Activated CD8-positive, alpha-beta memory T cell treated with anti-CD3 and anti-CD28 coated beads for 36 hours (primary cell): ENCODE measurements at regions not wholly inside any gene's neighbourhood (a gene's known extent, or its start where the extent isn't known, plus 50 kb on each side); places are given as distances from the start of the nearest gene placed in this dataset.
"Not testable (repeated sequence)": the region's sequence is repeated elsewhere in the genome, so short reads cannot be mapped to it uniquely, and the experiment has no call there.

Source experiments
- CTCF ChIA-PET: fragments of 350-600 bp; sonication (Branson Sonifier 250); formaldehyde crosslinking; loops from one replicate; lab custom pipeline; 2021; ENCODE audit warnings: antibody characterized with exemption; lab: Charles Lee
- POLR2A ChIA-PET: fragments of 350-600 bp; sonication (Branson Sonifier 250); formaldehyde crosslinking; loops from one replicate; lab custom pipeline; 2021; ENCODE audit warnings: antibody characterized with exemption; lab: Charles Lee

DNA sequence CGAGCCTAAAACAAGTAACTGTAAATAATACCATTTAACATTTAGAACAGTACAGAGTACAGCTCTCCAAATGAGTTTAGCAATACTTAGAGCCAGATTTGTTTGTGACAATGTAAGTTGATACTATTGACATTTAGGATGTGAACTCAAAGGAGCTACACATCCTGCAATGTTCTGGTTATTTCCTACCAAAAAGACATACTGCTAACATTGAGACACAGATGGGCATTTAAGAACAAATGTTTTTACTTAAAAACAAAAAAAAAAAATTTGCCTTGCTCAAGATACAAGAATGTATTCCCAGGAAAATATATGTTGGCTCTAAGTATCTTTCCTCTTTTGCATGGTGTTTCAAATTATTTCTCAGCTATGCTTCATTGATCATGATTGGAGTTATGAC is 1464.8 kb upstream of the PRMT6 start:
- POLR2A ChIA-PET = no interaction called here
- CTCF ChIA-PET = no interaction called here

DNA sequence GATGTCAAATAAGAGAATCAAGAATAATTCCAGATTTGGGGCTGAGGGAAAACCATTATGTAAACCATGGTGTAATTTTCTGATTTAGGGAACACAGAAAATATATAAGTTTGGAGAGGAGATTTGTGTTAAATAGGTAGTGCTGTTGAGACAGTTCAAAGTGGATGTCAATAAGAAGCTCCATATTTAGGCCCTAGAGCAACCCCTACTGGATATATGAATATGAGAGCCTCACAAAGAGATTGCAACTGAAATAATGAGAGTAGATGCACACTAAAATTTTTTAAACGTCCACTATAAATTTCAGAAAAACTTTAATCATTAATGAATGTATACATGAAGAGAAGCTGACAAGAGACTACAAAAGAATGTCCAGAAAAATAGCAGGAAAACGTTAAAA is 1447.8 kb upstream of the PRMT6 start:
- CTCF ChIA-PET = no interaction called here
- POLR2A ChIA-PET = no interaction called here

DNA sequence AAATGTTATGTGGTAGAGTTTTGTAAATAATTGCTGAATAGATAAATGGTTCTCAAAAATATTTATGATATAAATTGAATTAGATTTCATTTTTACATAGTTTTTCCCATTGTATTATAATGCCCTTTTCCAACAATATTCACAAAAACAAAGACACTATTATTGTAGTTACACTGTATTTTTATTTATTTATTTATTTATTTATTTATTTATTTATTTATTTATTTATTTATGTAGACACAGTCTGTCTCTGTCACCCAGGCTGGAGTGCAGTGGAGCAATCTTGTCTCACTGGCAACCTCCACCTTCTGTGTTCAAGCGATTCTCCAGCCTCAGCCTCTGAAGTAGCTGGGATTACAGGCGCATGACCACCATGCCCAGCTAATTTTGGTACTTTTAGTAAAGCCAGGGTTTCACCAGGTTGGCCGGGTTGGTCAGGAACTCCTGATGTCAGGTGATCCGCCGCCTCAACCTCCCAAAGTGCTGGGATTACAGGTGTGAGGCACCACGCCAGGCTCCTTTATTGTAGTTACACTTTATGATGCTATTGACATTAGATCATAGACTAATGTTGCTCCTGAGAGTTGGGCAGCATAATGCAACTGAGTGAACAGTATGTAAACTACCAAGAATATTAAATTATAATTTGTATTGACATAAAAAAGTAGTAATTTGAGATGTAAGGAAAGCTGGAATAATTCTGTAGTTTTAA is 1430.0 kb upstream of the PRMT6 start:
- POLR2A ChIA-PET = no interaction called here
- CTCF ChIA-PET = no interaction called here

DNA sequence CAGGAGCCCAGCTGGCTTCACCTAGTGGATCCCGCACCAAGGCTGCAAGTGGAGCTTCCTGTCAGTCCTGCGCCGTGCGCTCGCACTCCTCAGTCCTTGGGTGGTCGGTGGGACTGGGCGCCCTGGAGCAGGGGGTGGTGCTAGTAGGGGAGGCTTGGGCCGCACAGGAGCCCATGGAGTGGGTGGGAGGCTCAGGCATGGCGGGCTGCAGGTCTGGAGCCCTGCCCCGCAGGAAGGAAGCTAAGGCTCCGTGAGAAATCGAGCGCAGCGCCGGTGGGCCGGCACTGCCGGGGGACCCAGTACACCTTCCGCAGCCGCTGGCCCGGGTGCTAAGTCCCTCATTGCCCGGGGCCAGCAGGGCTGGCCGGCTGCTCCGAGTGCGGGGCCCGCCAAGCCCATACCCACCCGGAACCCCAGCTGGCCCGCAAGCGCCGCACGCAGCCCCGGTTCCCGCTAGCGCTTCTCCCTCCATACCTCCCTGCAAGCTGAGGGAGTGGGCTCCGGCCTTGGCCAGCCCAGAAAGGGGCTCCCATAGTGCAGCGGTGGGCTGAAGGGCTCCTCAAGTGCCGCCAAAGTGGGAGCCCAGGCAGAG is 1425.2 kb upstream of the PRMT6 start:
- POLR2A ChIA-PET, CTCF ChIA-PET: not testable (repeated sequence)

DNA sequence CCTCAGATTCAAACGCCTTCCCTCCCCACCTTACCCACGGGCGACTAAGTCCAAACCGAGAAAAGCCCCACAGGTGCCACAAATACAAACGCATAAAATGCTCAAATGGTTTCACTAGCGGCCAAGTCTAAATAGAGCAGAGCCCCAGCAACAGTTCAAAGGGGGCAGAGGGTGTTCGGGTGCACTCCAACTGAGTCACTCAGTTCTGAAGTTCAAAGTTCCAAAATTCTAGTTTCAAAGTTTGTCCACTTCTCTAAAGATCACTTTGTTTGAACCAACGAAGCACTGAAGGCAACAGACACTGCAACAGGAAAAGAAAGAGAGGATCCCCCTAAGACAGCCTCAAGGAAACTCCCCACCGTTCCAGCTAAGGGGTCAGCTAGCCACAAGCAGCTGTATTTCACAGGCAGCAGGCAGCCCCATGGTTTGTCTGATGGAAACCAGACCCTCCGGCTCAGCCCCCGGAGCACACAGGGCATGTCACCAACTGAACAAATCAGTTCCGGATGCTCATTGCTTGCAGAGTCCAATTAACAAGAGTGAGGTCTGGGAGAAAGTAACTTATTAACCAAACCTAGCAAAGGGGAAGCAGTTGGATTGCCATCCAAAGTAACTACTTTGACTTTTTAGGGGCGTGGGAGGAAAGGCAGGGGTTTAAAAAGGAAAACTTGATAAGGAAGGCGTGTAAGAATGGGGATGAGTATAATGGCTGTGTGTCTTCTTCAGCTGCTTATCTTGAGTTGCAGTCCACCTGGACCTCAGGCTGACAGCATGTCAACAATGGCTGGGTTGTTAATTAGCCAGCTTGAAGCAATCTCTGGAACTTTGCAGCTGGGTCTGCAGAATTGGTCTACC is 1423.9 kb upstream of the PRMT6 start:
- POLR2A ChIA-PET = no interaction called here
- CTCF ChIA-PET = no interaction called here

DNA sequence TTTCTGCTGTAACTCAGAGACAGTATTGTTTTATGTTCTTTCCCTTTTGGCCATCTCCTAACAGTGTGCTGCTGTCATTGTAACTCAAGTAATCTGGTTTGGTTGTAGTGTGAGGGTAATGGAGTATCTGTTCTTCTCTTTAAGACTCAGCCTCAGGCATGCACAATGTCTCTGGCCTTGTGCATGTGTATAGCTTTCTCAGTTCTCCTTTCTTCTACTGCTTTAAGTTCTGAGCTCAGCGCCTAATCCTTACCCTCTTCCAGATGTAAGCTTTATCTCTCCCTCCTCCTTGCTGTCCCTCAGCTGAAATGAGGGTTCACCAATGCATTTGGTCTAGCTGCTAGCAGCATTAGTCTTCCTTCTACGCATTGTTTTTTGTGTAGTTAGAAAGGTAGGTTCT is 1420.4 kb upstream of the PRMT6 start:
- ChIA-PET CTCF (no interaction called here), POLR2A (no interaction called here)

DNA sequence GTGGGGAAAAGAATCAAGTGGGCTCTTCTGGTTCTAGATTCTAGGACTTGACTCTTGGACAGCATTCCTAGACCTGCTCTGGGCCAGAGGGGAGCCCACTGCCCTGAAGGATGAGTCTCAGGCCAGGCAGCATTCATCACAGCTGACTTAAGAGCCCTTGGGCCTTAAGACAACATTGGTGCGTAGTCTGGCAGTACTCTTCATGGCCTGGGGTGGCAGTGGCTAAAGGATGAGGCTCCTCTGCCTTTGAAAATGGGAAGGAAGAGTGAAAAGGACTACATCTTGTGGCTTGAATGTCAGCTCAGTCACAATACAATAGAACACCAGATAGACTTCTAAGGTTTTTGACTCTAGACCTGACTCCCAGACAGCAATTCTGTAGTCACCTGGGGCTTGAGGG is 1415.1 kb upstream of the PRMT6 start:
- ChIA-PET POLR2A (no interaction called here), CTCF (no interaction called here)

DNA sequence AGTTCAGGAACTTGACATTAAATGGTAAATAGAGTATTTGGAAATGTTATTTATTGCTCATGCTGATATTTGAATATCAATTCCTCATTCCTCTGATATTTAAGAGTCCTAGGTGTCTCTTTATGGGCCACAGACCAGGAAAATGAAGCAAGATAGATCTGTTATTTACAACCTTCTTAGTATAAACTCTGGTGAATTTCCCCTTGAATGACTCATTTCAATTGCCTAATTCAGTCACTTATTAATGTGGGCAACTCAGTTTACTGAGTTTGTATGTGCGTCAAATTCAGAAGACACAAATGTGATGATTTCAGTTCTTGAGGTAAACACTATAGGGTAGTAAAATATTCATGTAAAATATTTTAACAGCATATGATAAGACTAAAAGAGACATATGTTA is 1404.4 kb upstream of the PRMT6 start:
- CTCF ChIA-PET = no interaction called here

DNA sequence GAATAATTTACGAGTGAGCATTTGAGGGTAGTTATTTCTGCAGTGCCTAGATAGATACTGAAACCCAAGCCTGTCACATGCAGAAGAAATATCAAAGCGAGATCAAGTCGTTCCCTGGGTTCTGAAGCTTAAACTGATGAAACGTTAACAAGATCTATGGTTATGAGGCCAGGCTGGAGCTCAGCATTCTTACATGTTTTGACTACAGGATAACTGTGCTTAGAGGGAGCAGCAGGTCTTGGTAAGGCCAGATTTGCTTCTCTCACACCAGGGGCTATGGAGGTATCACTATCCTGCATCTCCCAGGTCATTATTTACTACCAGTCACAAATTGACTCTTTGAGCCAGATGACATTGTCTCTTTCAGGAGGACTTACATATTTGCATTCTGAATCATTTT is 1401.4 kb upstream of the PRMT6 start:
- CTCF ChIA-PET = no interaction called here
- POLR2A ChIA-PET = no interaction called here

More for the DNA sequence above, 1404.4 kb upstream of the PRMT6 start:
- POLR2A ChIA-PET = no interaction called here

DNA sequence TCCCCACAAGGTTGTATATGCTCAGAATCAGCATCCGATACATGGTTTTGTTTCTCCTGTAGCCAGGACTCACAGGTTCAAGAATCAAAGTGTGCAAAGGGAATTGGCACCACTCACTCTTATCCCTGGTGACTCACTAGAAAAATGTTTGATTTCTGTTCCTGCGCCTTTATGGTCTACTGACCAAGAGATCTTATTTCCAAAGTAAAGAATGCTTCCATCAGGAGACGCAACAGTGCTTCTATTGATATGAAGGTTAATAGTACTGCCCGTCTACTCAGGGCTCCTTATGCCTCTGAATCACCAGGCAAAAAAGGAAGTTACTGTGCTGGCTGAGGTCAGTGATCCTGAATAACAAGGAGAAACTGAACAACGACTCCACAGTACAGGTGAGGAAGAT is 1392.0 kb upstream of the PRMT6 start:
- ChIA-PET CTCF (no interaction called here), POLR2A (no interaction called here)

DNA sequence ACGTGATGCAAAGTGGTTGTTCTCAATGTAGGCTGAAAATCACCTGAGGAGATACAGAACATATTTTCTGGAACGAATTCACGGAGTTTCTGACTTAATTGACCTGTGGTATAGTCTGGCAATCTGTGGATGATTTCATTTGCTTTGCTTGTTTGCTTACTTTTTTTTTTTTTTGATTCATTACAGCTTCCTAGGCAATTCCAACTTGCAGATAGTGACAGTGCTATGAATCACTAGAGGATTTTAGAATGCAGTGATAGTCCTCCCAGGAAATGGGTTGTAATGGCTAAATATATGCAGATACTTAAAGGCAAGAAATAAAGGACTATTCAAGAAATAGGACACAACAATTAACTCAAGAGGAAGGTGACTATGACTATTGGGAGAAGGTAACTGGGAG is 1378.1 kb upstream of the PRMT6 start:
- POLR2A ChIA-PET = no interaction called here
- CTCF ChIA-PET = no interaction called here

DNA sequence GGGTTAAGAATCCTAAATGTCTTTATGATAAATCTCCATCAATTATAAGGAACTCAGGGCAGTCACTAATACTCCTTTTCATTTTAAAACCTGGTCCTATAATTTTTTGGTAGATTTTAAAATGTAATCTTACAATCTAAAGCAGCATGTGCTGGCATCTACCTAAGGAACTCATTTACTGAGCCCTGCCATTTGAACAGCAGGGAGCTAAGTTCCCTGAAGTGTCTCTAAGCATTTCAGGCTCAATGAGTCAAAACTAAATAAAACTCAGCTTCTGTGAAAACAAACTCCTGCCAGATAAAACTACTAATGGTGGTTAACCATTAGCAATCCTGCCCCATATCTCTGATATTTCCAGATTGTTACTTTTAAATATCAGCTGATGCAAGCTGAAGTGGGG is 1371.8 kb upstream of the PRMT6 start:
- POLR2A ChIA-PET = no interaction called here
- CTCF ChIA-PET = no interaction called here

DNA sequence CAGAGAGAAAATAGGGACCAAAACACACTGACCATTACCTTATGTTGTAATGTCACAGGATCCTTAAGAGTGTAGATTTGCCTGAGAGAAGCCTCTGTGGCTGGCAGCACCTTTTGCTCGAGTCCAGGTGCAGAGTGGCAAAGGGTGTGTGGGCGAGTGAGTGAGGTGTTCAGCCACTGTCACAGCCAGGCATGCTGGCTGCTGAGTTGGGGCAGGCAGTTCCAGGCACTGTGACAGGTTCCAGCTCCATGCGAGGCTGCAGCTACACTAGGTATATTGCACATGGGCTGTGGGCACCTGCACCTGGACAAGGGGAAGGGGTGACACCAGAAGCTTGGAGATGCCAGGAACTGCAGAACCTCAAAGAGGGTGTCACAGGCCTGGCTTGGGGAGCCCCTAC is 1370.4 kb upstream of the PRMT6 start:
- ChIA-PET CTCF (no interaction called here), POLR2A (no interaction called here)

DNA sequence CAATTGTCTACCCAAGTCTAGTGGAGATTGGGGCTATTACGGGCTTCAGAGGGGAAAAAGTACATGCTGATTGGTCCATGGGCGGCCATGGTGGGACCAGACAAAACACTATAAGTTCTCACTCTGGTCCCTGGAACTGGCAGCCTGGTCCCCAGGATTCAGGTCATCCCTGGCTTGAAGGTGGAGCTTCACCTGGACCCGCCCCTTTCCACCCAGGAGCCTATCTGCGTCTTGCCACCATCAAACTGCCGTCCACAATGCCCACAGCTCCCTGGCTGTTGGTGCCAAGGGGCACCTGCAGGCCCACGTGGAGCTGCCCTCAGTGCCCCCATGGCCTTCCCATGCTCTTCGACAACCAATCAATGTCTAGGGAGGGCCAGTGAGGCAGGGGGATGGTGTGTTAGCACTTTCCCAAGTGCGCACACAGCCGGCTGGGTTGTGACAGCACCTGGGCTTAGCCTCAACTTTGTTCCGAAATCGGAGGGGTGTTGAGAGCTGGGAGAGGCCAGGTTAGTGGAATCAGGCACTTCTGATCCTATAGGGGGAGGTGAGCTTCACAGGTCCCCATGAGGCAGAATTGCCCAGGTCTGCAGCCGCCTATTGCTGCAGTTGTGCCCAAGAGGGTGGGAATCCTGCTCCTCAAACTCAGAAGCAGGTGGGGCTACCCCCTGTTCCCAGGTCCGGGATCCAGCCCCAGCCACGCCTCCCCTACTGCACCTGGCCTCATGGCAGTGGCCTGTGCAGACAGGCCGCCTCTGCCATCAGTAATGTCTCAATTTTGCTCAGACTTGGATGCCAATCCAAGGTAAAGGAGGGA is 1369.4 kb upstream of the PRMT6 start:
- ChIA-PET CTCF (no interaction called here), POLR2A (no interaction called here)

DNA sequence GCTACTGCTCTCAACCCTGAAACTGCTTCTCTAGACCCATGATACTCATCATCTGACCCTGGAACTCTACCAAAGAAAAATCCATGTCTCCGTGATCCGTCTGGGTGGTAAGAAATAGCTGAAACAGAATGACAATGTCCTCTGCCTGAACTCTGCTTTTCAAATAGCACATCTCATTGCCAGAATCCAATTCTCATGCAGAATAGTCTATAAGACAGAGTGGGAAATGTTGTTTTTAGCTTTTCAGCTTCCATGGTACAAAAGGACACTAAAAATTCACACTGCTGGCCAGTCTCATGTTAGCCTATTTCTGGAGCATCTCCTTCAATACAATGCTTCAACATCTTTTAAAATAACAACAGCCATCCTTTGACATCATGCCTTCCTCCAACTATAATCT is 1355.8 kb upstream of the PRMT6 start:
- CTCF ChIA-PET = no interaction called here
- POLR2A ChIA-PET = no interaction called here

DNA sequence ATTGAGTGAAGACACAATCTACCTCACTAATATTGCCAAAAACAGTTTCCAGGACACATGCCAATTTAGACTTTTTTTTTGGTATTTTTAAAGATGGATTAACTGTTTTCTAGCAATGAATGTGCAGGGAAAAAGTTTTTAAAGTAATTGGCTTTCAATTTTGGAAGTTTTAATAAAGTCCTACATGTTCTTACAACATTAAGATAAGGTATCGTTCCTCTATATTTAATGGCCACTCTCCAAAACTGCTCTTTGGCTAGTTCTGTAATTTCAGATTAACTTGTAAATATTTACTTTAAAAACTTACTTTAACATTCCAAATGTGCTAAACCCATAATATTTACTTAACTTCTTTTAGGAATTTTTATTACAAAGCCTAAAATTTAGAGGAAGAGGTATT is 1332.2 kb upstream of the PRMT6 start:
- ChIA-PET CTCF (no interaction called here), POLR2A (no interaction called here)

DNA sequence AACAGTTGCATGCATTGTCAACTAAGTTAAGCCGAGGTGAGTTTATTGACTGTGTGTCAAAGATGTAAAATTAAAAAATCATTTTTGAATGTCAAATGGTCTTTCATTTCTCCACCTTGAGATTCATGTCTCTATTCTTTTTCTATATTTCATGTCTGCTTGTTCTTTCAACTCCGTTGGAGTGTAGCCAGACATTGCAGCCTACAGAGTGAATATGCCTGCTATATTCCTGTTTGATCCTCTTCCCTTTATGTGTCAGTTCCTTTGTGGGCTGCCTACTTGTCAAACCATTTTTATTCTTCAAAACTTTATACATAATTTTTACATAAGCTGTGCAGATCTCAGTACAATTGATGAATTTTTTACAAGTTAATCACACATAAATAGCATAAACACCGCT is 1325.8 kb upstream of the PRMT6 start:
- CTCF ChIA-PET = no interaction called here
- POLR2A ChIA-PET = no interaction called here

DNA sequence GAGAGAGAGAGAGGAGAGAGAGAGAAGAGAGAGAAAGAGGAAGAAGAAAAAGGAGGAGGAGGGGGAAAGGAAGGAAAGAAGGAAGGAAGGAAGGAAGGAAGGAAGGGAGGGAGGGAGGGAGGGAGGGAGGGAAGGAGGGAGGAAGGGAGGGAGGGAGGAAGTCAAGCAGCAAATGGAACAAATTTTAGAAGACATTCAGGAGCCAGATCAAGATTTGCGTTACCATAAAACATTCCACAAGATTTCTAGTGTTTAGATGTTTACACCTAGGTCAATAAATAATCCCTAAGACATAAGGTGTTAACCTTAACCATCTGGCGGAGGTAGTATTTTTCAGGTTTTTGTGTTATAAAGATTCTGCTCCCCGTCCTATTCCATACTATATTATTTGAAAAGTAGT is 1320.1 kb upstream of the PRMT6 start:
- CTCF ChIA-PET = no interaction called here
- POLR2A ChIA-PET = no interaction called here

DNA sequence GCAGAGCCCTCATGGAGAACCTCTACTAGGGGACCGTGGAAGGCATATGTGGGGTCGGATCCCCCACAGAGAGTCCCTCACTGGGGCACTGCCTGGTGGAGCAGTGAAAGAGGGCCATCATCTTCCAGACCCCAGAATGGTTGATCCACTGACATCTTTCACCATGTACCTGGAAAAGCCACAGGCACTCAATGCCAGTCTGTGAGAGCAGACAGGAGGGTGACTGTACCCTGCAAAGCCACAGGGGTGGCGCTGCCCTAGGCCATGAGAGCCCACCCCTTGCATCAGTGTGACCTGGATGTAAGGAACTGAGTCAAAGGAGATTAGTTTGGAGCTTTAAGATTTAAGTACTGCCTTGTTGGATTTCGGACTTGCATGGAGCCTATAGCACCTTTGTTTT is 1276.7 kb upstream of the PRMT6 start:
- POLR2A ChIA-PET = no interaction called here
- CTCF ChIA-PET = no interaction called here

DNA sequence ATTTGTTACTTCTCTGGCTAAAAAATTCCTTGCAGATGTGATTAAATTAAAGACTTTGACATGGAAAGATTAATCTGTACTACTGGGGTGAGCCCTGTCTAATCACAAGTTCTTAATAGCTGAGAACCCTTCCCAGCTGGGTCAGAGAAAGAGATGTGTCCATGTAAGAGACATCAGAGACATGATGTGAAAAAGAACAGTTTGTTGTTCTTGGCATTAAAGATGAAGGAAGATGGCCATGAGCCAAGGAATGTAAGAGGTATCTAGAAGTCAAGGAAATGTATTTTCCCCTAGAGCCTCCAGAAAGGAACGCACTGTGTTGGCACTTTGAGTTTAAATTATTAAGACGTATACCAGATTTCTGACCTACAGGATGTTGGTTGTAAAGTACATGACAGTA is 1271.5 kb upstream of the PRMT6 start:
- ChIA-PET CTCF (no interaction called here), POLR2A (no interaction called here)
